GM12891 (cell line): ENCODE measurements at regions not wholly inside any gene's neighbourhood (a gene's known extent, or its start where the extent isn't known, plus 50 kb on each side); places are given as distances from the start of the nearest gene placed in this dataset.

Experiments
- DNase-seq: peaks from one replicate; pipeline ENCODE4 v3.0.0; 2011; ENCODE audit warnings: low spot score; ENCODE audit not compliant: insufficient read length
- FAIRE-seq: peaks from 2 replicates; lab custom pipeline; 2011; peaks lifted over from hg19 to GRCh38; lab: Jason Lieb, UNC
- PAX5 ChIP-seq: IDR thresholded peaks from 2 replicates; pipeline ENCODE4 v1.6.1; 2011; ENCODE audit warnings: low read length, moderate library complexity, mild to moderate bottlenecking; ENCODE audit not compliant: insufficient read depth, severe bottlenecking
- POLR2A ChIP-seq: IDR thresholded peaks from 2 replicates; pipeline ENCODE4 v1.6.1; 2011; ENCODE audit warnings: low read depth, low read length, control low read depth
- POLR2AphosphoS5 ChIP-seq: IDR thresholded peaks from 2 replicates; pipeline ENCODE4 v1.6.1; 2011; ENCODE audit warnings: low read depth, low read length, control low read depth
- POU2F2 ChIP-seq: IDR thresholded peaks from 2 replicates; pipeline ENCODE4 v1.6.1; 2011; ENCODE audit warnings: low read depth, mild to moderate bottlenecking, control low read depth, low read length, moderate library complexity
- SPI1 ChIP-seq: IDR thresholded peaks from 2 replicates; pipeline ENCODE4 v1.6.1; 2011; ENCODE audit warnings: low read depth, low read length, control low read depth
- TAF1 ChIP-seq: IDR thresholded peaks from 2 replicates; pipeline ENCODE4 v1.6.1; 2011; ENCODE audit warnings: low read depth, low read length, control low read depth

- no peak for DNase-seq
- TF ChIP-seq TAF1 (no peak), POLR2A (no peak), SPI1 (no peak), PAX5 (no peak), POU2F2 (no peak), POLR2AphosphoS5 (no peak)
- FAIRE-seq = no peak
Observed at GRCh38 chr16:61237884-61238485, 798.3 kb downstream of the CDH8 start.

GRCh38 chr16:61233713-61234112 lies 802.5 kb downstream of the CDH8 start:
- TF ChIP-seq TAF1 (no peak), PAX5 (no peak), POU2F2 (no peak), POLR2AphosphoS5 (no peak), SPI1 (no peak), POLR2A (no peak)
- DNase-seq (no peak), FAIRE-seq (no peak)

DNA sequence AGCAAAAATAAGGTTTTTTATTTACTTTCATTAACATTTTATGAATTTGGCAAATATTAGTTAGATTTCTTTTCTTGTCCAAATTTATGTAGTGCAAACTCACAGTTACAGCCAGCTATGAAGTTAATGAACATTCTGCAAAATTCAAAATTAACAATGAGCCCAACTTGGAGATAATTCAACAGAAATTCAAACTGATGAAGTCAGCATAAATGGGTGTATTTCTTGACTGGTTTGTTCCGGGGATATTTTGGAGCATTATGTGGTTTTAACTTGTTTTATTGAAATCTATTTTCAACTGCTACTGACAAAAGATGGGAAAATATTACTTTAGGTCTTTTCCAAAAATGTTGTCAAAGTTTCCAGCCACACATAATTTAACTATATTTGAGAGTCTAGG lies 807.9 kb downstream of the CDH8 start:
- no peak for FAIRE-seq
- TF ChIP-seq PAX5 (no peak), TAF1 (no peak), SPI1 (no peak), POLR2A (no peak), POLR2AphosphoS5 (no peak), POU2F2 (no peak)
- no peak for DNase-seq

DNA sequence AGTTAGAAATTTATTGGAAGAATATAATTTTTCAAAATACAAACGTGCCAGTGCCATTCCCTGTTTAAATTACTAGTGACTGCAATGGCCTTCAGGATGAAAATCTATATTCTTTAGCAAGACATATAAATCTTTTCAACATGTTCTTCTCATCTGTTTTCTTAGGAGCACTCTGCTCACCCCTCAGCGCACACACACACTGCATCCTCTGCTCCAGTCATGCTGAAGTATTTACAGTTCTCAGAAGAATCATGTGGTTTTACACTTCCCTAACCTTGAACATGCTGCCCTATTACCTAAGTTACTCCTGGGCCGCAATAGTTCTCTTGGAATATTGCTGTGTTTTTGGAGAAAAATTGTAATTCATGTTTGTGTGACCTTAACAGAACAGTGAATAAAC lies 820.6 kb downstream of the CDH8 start:
- no peak for FAIRE-seq
- DNase-seq = no peak
- TF ChIP-seq POU2F2 = no peak
- TF ChIP-seq POLR2AphosphoS5 = no peak
- TF ChIP-seq PAX5 = no peak
- no peak for TF ChIP-seq POLR2A
- no peak for TF ChIP-seq SPI1
- no peak for TF ChIP-seq TAF1

DNA sequence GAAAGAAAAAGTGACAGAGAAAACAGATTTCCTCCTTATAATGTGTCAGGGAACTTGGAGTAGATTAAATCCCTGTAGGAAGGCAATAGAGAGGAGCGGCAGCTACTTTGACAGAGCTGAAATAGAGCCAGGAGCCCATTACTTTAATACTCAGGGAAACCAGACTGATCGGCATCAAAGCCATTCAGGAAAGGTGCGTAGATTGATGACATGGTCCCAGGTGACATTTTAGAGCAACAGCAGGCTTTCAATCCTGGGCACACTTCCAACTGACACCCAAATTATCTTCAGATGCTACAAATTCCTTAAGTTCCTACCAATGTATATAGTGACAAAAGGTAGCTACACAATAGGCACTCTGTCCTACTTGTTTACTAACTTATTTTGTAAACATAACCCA lies 821.5 kb downstream of the CDH8 start:
- DNase-seq = no peak
- TF ChIP-seq POLR2A = no peak
- no peak for TF ChIP-seq PAX5
- TF ChIP-seq POU2F2 = no peak
- TF ChIP-seq TAF1 = no peak
- no peak for TF ChIP-seq SPI1
- TF ChIP-seq POLR2AphosphoS5 = no peak
- FAIRE-seq = no peak

DNA sequence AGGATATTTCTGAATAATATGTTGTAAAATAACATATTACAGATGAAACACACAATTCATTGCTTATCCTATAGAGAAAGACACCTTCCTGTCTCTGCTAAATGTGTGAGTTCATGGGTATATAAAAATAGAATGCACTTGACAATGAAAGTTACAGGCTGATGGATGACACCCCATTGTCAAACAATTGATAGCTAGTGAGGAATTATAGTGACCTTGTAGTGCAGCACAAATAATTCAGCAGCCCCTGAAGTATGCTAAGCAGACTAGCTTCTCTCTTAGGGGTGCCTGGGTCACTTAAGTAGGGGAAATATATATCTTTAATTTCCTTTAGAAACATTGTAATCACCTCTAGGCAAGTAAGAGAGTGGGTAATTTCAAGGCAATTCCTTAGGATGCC lies 826.2 kb downstream of the CDH8 start:
- TF ChIP-seq PAX5 = no peak
- no peak for TF ChIP-seq POU2F2
- TF ChIP-seq SPI1 = no peak
- no peak for TF ChIP-seq TAF1
- TF ChIP-seq POLR2AphosphoS5 = no peak
- TF ChIP-seq POLR2A = no peak
- DNase-seq (no peak), FAIRE-seq (no peak)

GRCh38 chr16:61195006-61195405 lies 841.2 kb downstream of the CDH8 start:
- TF ChIP-seq PAX5 (no peak), POLR2AphosphoS5 (no peak), POLR2A (no peak), TAF1 (no peak), POU2F2 (no peak), SPI1 (no peak)
- DNase-seq = no peak
- FAIRE-seq = no peak

- FAIRE-seq (no peak), DNase-seq (no peak)
- TF ChIP-seq SPI1 = no peak
- no peak for TF ChIP-seq POLR2AphosphoS5
- TF ChIP-seq PAX5 = no peak
Observed at GRCh38 chr16:61194573-61194972, 841.7 kb downstream of the CDH8 start.

GRCh38 chr16:61182391-61182790 lies 853.8 kb downstream of the CDH8 start:
- FAIRE-seq (no peak), DNase-seq (no peak)
- TF ChIP-seq POLR2A (no peak), PAX5 (no peak), POU2F2 (no peak), POLR2AphosphoS5 (no peak), SPI1 (no peak), TAF1 (no peak)

DNA sequence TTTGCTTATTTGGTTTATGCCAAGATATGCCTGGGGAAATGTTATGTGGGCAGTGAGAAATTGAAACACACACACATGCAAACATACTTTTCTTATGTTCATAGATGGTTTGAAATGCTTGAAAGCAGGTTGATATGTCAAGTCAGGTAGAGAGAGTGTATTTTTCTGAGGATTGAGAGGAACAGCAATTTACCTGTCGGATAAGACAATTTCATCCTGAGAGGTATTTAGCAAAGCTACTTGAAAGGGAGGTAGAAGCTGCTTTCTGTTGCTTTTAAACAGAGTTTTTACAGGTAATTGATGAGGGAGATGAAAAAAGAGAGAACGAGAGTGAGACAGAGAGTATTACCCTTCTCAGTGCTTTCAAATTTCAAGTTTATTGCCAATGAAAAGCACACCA lies 854.3 kb downstream of the CDH8 start:
- FAIRE-seq = no peak
- TF ChIP-seq SPI1 = no peak
- no peak for DNase-seq
